Astrocyte of the spinal cord (primary cell): ENCODE measurements at regions not wholly inside any gene's neighbourhood (a gene's known extent, or its start where the extent isn't known, plus 50 kb on each side); places are given as distances from the start of the nearest gene placed in this dataset.
A peak's percentile ranks its signal among the peaks of the same experiment; 100 is the strongest.

Source experiments
- DNase-seq: peaks from one replicate; pipeline ENCODE4 v3.0.0; 2011; ENCODE audit warnings: low read depth, low spot score
- H3K4me3 ChIP-seq: 2 replicates; pipeline ENCODE4 v1.5.1; 2011; ENCODE audit warnings: low read depth, mild to moderate bottlenecking, low read length, moderate library complexity
- CTCF ChIP-seq: IDR thresholded peaks from 2 replicates; pipeline ENCODE4 v1.5.1; 2012; ENCODE audit warnings: low read depth, mild to moderate bottlenecking, low read length, inconsistent platforms
- in situ Hi-C: cut with HindIII; loops from 2 replicates; pipeline ENCODE4 v1.10.0; 2017; ENCODE audit warnings: low sequenced_read_pairs

GRCh38 chr22:22150457-22150856 lies 94.1 kb upstream of the VPREB1 start:
- no peak for TF ChIP-seq CTCF
- H3K4me3 ChIP-seq: no peak overlapping the region
- in situ Hi-C loops: no loop called here
- DNase-seq: no peak

GRCh38 chr22:22148905-22149304 lies 95.7 kb upstream of the VPREB1 start:
- no peak overlapping the region for H3K4me3 ChIP-seq
- no peak for TF ChIP-seq CTCF
- DNase-seq: no peak
- in situ Hi-C loops: no loop called here

- no peak for DNase-seq
- H3K4me3 ChIP-seq: no peak overlapping the region
- peak; percentile 33 for TF ChIP-seq CTCF
- in situ Hi-C loops: no loop called here
Observed at GRCh38 chr22:22144858-22145257, 99.7 kb upstream of the VPREB1 start.

GRCh38 chr22:22143448-22143847 lies 101.1 kb upstream of the VPREB1 start:
- TF ChIP-seq CTCF: no peak
- in situ Hi-C loops: no loop called here
- DNase-seq: no peak
- no peak overlapping the region for H3K4me3 ChIP-seq

- in situ Hi-C loops: no loop called here
- no peak for TF ChIP-seq CTCF
- H3K4me3 ChIP-seq: no peak overlapping the region
- no peak for DNase-seq
Observed at GRCh38 chr22:22142661-22143060, 101.9 kb upstream of the VPREB1 start.

GRCh38 chr22:22141771-22142591 lies 102.6 kb upstream of the VPREB1 start:
- no peak for TF ChIP-seq CTCF
- no peak for DNase-seq
- no peak overlapping the region for H3K4me3 ChIP-seq
- in situ Hi-C loops: no loop called here
